A673 (cell line): ENCODE measurements at regions not wholly inside any gene's neighbourhood (a gene's known extent, or its start where the extent isn't known, plus 50 kb on each side); places are given as distances from the start of the nearest gene placed in this dataset.

Experiments used
- BruUV-seq: library from RNA; stranded (reverse); fragments of 400-500 nt; replicated peaks from 2 replicates; lab custom pipeline; 2021; lab: Mats Ljungman, UMichigan
- CTCF ChIA-PET: fragments of 300-600 bp; sonication (Branson Sonifier 250); formaldehyde crosslinking; loops from one replicate; lab custom pipeline; 2022; ENCODE audit warnings: antibody characterized with exemption; lab: Charles Lee
- POLR2A ChIA-PET: fragments of 300-600 bp; sonication (Branson Sonifier 250); formaldehyde crosslinking; loops from one replicate; lab custom pipeline; 2022; ENCODE audit warnings: antibody characterized with exemption; ENCODE audit not compliant: low non-redundant PET; lab: Charles Lee
- DNase-seq: peaks from one replicate; pipeline ENCODE4 v3.0.0-alpha.2; 2015; ENCODE audit warnings: low spot score
- H3K27ac ChIP-seq: fragments of 200-600 bp; sonication (generic); 2 replicates; pipeline ENCODE4 v1.5.1; 2016; ENCODE audit warnings: mixed run types, low read depth, mild to moderate bottlenecking, mixed read lengths, antibody characterized with exemption, low read length; ENCODE audit not compliant: poor library complexity, severe bottlenecking
- H3K27me3 ChIP-seq: fragments of 200-600 bp; sonication (generic); replicated peaks from 2 replicates; pipeline ENCODE4 v1.6.1; 2017; ENCODE audit warnings: mixed run types, low read depth, mild to moderate bottlenecking, mixed read lengths, antibody characterized with exemption, low read length; ENCODE audit not compliant: insufficient read depth, poor library complexity
- H3K36me3 ChIP-seq: fragments of 200-600 bp; sonication (generic); 2 replicates; pipeline ENCODE4 v1.6.1; 2016; ENCODE audit warnings: mixed run types, mild to moderate bottlenecking, mixed read lengths, antibody characterized with exemption, low read length; ENCODE audit not compliant: insufficient read depth, poor library complexity, severe bottlenecking
- H3K4me1 ChIP-seq: fragments of 200-600 bp; sonication (generic); 2 replicates; pipeline ENCODE4 v1.6.1; 2017; ENCODE audit warnings: mixed run types, mild to moderate bottlenecking, mixed read lengths, antibody characterized with exemption, low read length; ENCODE audit not compliant: insufficient read depth, poor library complexity, severe bottlenecking
- H3K4me3 ChIP-seq: fragments of 200-600 bp; sonication (generic); 2 replicates; pipeline ENCODE4 v1.5.1; 2016; ENCODE audit warnings: low read depth, mixed run types, mild to moderate bottlenecking, mixed read lengths, low read length; ENCODE audit not compliant: poor library complexity, severe bottlenecking
- H3K9me3 ChIP-seq: fragments of 200-600 bp; sonication (generic); 2 replicates; pipeline ENCODE4 v1.6.1; 2016; ENCODE audit warnings: mixed run types, low read depth, mild to moderate bottlenecking, mixed read lengths, antibody characterized with exemption, low read length; ENCODE audit not compliant: poor library complexity, severe bottlenecking
- EZH2 ChIP-seq: fragments of 200-600 bp; sonication (generic); IDR thresholded peaks from 2 replicates; pipeline ENCODE4 v1.6.1; 2017; ENCODE audit warnings: borderline replicate concordance, low read depth, mild to moderate bottlenecking, mixed read lengths, antibody characterized with exemption, low read length; ENCODE audit not compliant: poor library complexity, severe bottlenecking
- intact Hi-C: fragments of 100-400 bp; cut with micrococcal nuclease; formaldehyde crosslinking; loops from one replicate; pipeline ENCODE4 v1.10.0; 2022; ENCODE audit not compliant: unreplicated experiment
- TF ChIP-seq, protein P1 (sequence below): fragments of 300-800, 200-600 bp; sonication (generic); conservative IDR thresholded peaks from 2 replicates; pipeline ENCODE4 v1.5.1; 2017; ENCODE audit warnings: low read depth, mild to moderate bottlenecking, antibody characterized with exemption, low read length, moderate library complexity, mixed read lengths

DNA sequence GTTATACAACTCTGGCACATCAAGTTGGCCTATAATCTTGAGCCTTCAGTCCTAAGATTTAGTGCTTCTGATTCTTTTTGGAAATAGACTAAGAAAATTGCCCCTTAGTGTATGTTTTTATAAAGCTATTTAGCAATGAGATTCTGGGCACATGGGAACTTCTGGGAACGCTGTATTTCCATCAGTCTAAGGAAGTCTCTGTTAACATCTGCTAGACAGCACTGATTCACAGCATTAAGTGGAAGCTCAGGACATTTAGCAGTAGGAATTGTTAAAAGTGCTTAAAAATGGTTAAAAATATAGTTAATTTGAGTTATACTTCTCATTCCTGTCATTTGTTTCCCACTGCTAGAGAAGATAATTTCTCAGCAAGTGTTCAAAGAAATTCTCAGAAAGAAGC is 579.1 kb downstream of the SLC16A7 start:
- BruUV-seq, result no TSS peak
- intact Hi-C loops, result no loop called here
- Histone ChIP-seq H3K9me3 (no peaks in the 10 kb centered on the region), H3K4me3 (no peak overlapping the region), H3K4me1 (no peaks in the 10 kb centered on the region), H3K27me3 (no peaks in the 10 kb centered on the region), H3K36me3 (no peaks in the 10 kb centered on the region), H3K27ac (no peak overlapping the region)
- no peak for DNase-seq
- ChIA-PET POLR2A (no interaction called here), CTCF (no interaction called here)
- TF ChIP-seq EZH2, result no peak
- TF ChIP-seq, protein P1, sequence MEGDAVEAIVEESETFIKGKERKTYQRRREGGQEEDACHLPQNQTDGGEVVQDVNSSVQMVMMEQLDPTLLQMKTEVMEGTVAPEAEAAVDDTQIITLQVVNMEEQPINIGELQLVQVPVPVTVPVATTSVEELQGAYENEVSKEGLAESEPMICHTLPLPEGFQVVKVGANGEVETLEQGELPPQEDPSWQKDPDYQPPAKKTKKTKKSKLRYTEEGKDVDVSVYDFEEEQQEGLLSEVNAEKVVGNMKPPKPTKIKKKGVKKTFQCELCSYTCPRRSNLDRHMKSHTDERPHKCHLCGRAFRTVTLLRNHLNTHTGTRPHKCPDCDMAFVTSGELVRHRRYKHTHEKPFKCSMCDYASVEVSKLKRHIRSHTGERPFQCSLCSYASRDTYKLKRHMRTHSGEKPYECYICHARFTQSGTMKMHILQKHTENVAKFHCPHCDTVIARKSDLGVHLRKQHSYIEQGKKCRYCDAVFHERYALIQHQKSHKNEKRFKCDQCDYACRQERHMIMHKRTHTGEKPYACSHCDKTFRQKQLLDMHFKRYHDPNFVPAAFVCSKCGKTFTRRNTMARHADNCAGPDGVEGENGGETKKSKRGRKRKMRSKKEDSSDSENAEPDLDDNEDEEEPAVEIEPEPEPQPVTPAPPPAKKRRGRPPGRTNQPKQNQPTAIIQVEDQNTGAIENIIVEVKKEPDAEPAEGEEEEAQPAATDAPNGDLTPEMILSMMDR, result no peak

DNA sequence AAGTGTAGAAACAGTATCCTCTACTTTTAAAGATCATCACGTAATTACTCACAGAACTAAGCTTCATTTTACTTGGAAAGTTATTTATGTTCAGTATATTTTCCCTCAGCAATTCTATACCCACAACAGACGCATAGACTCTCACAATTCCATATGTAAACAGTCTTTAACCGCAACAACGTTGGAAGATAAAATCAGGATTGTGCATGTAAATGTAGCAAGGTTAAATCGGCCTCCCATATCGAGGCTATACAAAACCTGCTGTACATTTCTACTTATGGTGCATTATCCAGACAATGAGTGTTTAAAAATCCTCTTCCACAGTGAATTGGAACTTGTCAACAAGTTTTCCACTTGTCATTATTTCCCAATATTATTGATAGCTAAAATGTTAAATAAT is 581.1 kb downstream of the SLC16A7 start:
- no peak for DNase-seq
- no peak overlapping the region for H3K27ac ChIP-seq
- ChIA-PET POLR2A (no interaction called here), CTCF (no interaction called here)
- H3K4me3 ChIP-seq, result no peak overlapping the region
- intact Hi-C loops, result no loop called here
- H3K9me3 ChIP-seq, result no peaks in the 10 kb centered on the region
- TF ChIP-seq EZH2, result no peak
- TF ChIP-seq, protein P1, result no peak
- BruUV-seq, result no TSS peak
- H3K4me1 ChIP-seq, result no peaks in the 10 kb centered on the region
- no peaks in the 10 kb centered on the region for H3K36me3 ChIP-seq
- no peaks in the 10 kb centered on the region for H3K27me3 ChIP-seq

DNA sequence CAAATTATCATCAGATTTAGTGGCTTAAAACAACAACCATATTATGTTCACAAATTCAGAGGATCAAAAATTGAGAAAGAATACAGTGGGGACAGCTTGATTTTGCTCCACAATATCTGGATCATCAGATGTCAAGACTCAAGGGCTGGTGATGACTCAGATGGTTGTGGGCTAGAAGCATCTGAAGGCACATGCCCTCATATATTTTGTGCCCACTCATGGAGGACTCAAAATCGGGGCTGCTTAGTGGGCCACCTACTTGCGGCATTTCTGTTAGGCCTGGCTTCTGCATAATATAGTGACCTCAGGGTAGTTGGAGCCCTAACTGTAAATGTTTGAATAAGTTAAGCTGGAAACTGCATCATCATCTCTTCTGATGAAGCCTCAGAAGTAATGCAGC is 584.5 kb downstream of the SLC16A7 start:
- DNase-seq, result no peak
- ChIA-PET POLR2A (no interaction called here), CTCF (no interaction called here)
- no peaks in the 10 kb centered on the region for H3K36me3 ChIP-seq
- intact Hi-C loops, result no loop called here
- TF ChIP-seq, protein P1, result no peak
- no peak for TF ChIP-seq EZH2
- no peaks in the 10 kb centered on the region for H3K27me3 ChIP-seq
- H3K9me3 ChIP-seq, result no peaks in the 10 kb centered on the region
- H3K4me1 ChIP-seq, result no peaks in the 10 kb centered on the region
- no peak overlapping the region for H3K4me3 ChIP-seq
- no peak overlapping the region for H3K27ac ChIP-seq
- BruUV-seq, result no TSS peak
